Inflammatory macrophage (primary cell): ENCODE measurements at regions not wholly inside any gene's neighbourhood (a gene's known extent, or its start where the extent isn't known, plus 50 kb on each side); places are given as distances from the start of the nearest gene placed in this dataset.

Experiments used
- DNase-seq, 2 donors: peaks; one replicate each; pipeline ENCODE4 v3.0.0-alpha.2; 2020 to 2022

DNA sequence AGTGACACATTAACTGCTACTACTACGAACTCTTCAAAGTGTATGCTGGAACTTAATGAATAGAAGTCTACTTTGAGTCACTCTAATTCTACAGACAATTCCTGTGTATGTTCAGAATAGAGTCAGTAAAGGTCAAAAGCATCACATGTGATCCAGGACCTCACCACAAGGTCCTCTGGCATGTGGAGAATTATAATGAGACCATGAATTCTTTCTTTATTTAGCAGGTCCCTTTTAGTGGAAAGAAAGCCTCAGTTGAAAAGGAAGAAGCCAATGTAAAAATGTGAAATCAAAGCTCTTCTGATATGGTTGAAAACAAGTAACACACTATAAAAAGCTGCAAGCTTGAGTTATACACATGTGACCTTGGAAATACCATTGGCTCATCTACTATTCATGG lies 1612.1 kb upstream of the GOT2 start:
- DNase-seq: no peak

- no peak for DNase-seq
These were observed 1603.6 kb upstream of the GOT2 start for GRCh38 chr16:60337671-60338070.

DNA sequence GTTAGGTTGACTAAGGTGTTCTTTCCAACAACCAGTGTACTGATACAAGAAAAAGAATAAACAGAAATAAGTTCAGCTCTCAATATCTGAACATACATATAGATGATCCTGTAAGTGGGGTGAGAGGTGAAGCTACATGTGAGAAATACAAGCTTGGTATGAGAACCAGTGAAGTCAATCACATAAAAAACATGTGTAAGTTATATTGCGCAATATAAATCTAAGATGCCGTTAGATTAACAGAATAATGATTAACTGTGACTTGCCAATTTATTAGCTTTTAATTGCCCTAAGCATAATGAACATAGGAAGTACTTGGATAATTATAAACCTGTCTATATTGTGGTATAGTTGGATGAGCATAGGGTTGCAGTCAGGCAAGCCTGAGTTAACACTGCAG lies 1597.1 kb upstream of the GOT2 start:
- no peak for DNase-seq

- DNase-seq: no peak
These were observed 1595.0 kb upstream of the GOT2 start for GRCh38 chr16:60329108-60329507.

DNA sequence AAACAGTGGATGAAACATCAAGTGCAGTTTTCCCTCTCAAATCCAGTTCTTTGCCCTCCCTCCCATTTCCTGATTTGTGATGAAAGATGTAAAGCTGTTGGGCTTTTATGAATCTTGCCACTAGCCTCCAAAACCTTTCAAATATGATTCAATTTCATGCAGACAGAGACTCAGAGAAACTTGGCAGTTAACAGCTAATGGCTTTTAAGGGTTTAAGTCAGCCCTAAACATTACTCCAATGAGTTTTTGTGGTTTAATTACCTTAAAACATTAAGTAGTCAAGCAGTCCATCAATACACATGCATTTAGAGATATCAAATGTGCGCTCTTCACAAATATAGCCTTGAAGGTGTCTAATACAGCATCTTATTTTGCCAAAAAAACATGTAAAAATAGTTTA lies 1594.0 kb upstream of the GOT2 start:
- DNase-seq: no peak

DNA sequence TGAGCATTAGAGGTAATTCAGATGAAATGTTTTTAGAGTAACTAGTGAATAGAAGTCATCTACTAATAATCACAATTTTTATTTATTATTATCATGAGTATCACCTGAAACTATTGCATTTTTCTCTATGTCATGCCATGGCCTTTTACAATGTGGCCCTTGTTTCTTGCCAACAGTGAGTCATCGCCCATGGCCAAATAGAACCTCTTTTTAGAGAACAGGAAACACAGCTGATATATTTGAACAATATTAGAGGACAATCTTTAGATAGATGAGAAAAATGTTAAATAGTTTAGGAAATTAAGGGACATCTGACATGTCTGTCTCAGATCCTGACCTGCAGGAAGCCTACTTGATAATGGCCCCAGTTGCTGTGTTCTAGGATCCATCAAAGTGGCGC lies 1584.4 kb upstream of the GOT2 start:
- no peak for DNase-seq

GRCh38 chr16:60310846-60311445 lies 1576.8 kb upstream of the GOT2 start:
- DNase-seq: no peak

GRCh38 chr16:60304720-60305119 lies 1570.6 kb upstream of the GOT2 start:
- DNase-seq: no peak

DNA sequence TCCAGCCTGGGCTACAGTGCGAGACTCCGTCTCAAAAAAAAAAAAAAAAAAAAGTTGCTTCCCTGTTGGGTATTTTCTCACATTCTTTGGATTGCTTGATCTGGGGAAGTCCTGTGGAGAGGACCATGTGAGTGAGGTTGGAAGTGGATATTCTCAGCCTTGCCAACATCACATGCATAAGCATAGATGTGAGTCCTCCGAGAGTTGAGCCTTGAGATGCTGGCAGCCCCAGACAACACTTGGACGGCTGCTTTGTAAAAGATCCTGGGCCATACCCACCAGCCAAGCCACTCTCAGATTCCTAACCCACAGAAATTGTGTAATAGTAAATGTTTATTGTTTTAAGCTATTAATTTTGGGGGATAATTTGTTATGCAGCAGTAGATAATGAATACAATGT lies 1570.0 kb upstream of the GOT2 start:
- DNase-seq: no peak

DNA sequence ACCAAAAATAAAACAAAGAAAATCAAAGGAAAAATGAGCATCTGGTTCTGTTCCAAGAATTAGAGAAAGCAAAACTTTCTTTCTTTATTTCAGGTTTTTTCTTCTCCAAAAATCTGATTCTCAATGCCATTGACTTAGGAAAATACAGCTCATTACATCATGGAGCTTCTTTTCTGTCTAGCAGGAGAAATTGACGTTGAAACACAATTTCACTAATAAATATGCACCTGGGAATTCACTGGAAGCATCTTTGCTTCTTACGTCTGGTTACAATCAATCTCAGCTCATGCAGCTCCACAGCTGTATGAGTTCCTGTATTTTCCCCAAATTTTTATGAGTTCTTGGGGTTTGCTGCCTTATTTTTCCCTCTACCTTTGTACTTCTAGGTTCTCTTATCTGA lies 1568.6 kb upstream of the GOT2 start:
- no peak for DNase-seq

- DNase-seq: no peak
These were observed 1568.1 kb upstream of the GOT2 start for GRCh38 chr16:60302261-60302660.

DNA sequence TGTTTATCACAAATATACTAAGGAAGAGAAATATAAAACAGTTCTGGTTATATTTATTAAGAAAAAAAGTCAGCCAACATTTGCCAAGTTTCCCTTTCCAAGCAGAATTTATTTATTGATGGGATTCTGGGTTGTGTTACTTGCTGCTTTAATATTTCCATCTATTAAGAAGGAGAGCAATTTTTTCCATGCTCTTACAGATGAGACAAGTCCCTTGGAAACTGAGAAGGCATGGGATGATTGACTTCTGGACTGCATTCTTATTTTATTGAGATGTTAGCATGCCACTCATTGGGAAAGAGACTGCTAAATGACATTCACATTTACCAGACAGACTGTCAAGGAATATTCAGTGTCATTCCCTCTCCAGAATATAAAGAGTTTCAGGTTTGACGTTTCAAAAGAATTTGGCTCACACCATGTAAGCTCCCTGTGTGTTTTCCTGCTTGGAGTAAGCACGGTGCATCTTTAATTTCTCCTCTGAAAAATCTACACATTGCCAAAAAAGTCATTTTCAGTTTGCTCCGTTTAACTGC lies 1565.2 kb upstream of the GOT2 start:
- no peak for DNase-seq

- no peak for DNase-seq
These were observed 1561.3 kb upstream of the GOT2 start for GRCh38 chr16:60295451-60295850.

DNA sequence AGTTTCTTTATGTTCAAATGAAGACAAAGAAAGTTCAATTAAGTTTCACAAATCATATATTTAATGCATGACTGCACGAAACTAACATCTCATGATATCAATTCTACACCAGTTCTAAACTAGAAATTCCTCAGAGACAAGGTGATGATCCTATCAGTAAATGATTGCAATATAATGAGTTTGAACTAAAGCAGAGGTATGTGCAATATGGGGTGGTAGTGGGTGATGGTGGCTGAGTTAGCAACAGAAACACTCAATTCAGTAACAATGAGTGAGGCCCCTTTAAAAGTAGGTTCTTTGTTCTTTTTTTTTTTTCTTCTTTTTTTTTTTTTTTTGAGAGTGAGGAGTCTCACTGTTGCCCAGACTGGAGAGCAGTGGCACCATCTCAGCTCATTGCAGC lies 1551.7 kb upstream of the GOT2 start:
- DNase-seq: no peak

- DNase-seq: no peak
These were observed 1545.0 kb upstream of the GOT2 start for GRCh38 chr16:60279061-60279665.

GRCh38 chr16:60274431-60275019 lies 1540.4 kb upstream of the GOT2 start:
- DNase-seq: no peak

DNA sequence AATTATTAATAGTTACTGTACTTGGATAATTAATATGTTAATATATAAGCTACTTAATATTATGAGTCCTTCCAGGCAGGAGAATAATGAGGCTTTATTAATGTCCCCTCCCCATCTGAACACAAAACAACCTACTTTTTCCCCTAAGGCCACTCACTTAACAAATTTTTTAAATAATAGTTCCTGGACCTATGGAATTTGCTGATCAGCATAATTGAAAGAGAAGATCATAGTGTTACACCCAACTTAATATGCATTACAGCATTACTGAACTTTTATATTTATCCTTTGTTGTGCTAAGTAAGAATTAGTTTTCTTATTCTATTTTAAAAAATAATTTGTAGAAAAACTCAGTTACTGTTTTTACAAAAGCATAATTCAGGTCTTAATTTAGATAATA lies 1537.7 kb upstream of the GOT2 start:
- no peak for DNase-seq

DNA sequence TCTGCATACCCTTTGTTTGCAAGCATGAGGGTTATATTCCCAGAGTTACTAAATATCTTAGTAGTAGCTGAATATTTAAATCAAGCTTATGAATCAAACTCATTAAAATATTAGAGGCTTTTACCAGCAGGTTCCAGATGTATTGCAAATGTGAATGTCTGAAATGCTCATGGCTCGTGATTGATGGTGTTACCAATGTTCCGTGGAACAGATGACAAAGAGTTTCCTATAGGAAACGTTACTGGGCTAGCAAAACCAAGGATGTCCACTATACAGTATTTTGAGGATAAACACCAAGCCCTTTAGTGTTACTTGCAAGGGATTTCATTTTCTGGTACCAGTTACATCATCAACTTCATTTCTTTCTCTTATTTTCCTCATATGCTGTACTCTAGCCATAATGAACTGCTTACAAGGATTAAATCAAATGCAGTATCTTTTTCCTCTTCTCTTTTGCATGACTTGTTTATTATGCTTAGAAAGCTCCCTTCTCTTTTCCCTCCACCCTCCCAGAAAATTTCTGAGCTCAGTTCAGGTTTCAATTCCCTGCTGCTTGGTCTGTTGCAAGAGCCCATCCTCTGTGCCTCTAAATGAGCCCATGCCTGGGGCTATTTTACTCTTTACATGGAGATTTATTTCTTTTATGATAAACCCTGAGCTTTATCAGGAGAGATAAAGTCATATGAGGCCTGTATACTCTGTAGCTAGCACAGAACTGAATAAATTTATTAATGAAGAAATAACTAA lies 1537.1 kb upstream of the GOT2 start:
- no peak for DNase-seq

GRCh38 chr16:60261425-60261824 lies 1527.3 kb upstream of the GOT2 start:
- DNase-seq: no peak

- no peak for DNase-seq
These were observed 1525.8 kb upstream of the GOT2 start for GRCh38 chr16:60259956-60260355.

- no peak for DNase-seq
These were observed 1512.0 kb upstream of the GOT2 start for GRCh38 chr16:60246086-60246485.

DNA sequence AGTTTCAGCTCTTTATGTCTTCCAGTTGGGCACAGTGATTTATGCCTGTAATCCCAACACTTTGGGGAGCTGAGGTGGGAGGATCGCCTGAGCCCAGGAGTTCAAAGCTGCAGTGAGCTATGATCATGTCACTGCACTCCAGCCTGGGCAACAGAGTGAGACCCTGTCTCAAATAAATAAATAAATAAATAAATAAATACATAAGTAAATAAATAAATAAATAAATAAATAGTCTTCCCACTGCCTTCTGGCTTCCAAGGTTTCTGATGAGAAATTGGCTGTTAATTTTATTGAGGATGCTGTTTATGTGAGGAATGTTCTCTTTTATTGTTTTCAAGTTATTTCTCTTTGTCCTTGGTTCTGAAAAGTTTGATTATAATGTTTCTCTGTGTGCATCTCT lies 1507.6 kb upstream of the GOT2 start:
- DNase-seq: no peak

- DNase-seq: no peak
These were observed 1496.5 kb upstream of the GOT2 start for GRCh38 chr16:60230666-60231065.

DNA sequence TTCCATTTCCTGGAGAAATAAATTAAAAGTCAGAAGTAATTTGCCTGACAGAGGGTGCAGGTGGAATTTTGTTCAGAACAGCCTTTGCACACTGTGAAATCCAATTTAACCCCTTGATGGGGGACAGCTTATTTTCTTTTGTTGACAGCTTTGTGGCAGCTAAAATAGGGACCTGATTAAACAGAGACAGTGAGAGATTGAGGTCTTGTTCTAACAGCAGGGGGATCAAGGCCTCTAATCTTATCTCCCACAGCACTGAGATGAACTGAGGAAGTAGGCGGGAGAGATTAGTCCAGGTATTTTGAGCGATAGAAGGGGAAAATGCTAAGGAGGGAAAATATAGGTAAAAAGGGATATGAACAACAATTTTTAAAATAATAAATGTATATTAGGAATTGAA lies 1491.4 kb upstream of the GOT2 start:
- DNase-seq: no peak
